ENCODE measurements at regions not wholly inside any gene's neighbourhood (a gene's known extent, or its start where the extent isn't known, plus 50 kb on each side); places are given as distances from the start of the nearest gene placed in this dataset.

DNA sequence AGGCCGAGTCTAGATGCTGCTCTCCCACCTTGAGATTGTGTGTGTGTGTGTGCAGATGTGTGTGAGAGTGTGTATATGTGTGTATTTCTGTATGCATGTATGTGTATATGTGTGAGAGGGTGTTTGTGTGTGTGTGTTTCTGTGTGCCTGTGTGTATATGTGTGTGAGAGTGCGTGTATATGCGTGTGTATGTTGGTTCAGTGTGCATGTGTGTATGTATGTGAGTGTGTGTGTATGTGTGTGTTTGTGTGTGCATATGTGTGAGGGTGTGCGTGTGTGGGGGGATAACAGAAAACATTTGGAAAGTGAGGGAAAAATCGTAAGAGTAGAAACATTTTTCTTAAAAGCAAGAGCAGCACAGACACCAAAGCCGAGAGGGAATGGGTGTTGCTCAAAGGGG is 309.1 kb downstream of the NDUFA10 start:
- no peak for DNase-seq (ENCODE audit: low read depth, low spot score)

GRCh38 chr2:239715606-239716005 is 309.5 kb downstream of the NDUFA10 start:
- DNase-seq (ENCODE audit: low read depth, low spot score) = no peak

- DNase-seq (ENCODE audit: low read depth, low spot score) = no peak
These were observed 309.9 kb downstream of the NDUFA10 start for GRCh38 chr2:239715202-239715601.

DNA sequence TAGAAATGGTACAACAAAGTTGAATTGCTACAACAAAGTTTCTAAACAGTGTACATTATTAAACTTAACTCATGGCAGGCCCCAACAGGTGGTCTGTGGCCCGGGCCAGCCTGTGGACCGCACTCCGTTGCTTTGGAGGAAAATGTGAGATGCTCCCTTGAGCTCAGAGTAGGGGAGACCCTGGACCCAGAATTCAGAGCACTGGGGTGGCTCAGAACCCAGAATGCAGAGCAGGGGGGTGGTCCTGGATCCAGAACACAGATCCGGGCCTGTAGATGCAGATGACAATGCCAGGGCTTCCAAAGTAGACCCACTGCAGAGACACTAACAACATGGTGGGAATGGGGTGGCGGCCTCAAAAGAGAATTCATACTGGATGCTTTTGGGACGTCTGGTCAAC is 311.0 kb downstream of the NDUFA10 start:
- DNase-seq (ENCODE audit: low read depth, low spot score) = no peak

DNA sequence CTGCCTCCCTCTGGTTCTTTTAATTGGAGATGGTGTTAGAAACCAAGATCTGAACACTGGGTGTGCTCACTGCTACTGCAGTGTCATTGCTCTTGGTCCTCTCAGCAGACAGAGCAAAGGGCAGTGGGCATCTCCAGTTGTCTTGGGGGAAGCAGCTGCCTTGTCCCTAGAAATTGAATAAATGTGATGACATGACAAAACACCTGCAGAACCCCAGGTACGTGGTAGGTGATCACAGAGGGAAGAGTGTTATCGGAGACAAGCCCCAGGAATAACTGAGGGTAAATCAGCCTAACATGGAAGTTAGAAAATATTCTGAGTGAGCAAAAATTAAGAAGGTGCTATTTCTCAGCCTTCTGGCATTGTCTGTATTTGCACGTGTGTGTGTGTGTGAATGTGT is 311.9 kb upstream of the HDAC4 start:
- no peak for DNase-seq (ENCODE audit: low read depth, low spot score)

GRCh38 chr2:239711911-239712570 is 311.2 kb upstream of the HDAC4 start:
- no peak for DNase-seq (ENCODE audit: low read depth, low spot score)

GRCh38 chr2:239710953-239711861 is 310.4 kb upstream of the HDAC4 start:
- DNase-seq (ENCODE audit: low read depth, low spot score) = no peak

- DNase-seq (ENCODE audit: low read depth, low spot score) = no peak
These were observed 305.5 kb upstream of the HDAC4 start for GRCh38 chr2:239706367-239706766.

GRCh38 chr2:239704737-239705136 is 303.9 kb upstream of the HDAC4 start:
- DNase-seq (ENCODE audit: low read depth, low spot score) = no peak

DNA sequence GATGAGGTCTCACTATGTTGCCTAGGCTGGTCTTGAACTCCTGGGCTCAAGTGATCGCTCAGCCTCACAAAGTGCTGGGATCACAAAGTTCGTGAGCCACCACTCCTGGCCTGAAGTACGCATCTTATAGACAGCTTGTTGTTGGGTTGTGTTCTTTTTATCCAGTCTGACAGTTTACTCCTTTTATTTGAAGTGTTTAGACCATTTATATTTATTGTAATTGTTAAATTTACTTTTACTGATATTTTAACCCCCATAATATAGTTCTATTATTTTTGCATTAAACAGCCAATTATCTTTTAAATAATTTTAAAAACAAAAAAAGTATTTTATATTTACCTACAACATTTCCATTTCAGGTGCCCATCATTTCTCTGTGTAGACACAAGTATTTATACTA is 303.0 kb upstream of the HDAC4 start:
- DNase-seq (ENCODE audit: low read depth, low spot score) = no peak

- DNase-seq (ENCODE audit: low read depth, low spot score) = peak; percentile 13
These were observed 300.0 kb upstream of the HDAC4 start for GRCh38 chr2:239700686-239701345.

- no peak for DNase-seq (ENCODE audit: low read depth, low spot score)
These were observed 296.8 kb upstream of the HDAC4 start for GRCh38 chr2:239697399-239698164.

DNA sequence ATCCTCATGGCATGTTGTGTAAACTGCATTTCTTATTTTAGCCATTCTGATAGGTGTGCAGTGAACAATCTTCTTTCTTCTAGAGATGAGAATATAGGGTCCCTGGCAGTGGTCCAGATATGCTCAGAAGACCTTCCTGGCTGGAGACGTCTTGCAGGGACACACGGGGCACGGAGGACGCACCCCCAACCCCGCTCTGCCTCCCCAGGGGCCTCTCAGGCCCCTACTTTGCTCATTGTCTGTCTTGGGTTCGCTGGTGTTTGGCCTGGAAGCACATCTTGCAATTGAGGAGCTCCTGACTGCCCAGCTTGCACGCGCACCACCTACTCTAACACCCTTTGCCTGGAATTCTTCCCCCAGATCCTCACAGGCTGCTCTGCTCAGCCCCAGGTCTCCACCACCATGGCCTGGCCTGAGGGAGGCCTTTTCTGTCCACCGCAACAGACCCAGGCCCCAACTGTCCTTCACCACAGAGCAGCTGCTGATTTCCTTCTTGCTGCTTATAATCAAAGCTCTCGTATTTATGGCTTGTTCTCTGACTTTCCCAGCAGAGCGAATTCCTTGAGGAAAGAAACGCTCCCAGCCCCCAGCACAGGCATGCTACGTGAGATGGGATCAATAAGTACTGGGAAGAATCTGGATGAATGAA is 295.9 kb upstream of the HDAC4 start:
- DNase-seq (ENCODE audit: low read depth, low spot score) = no peak

- no peak for DNase-seq (ENCODE audit: low read depth, low spot score)
These were observed 295.0 kb upstream of the HDAC4 start for GRCh38 chr2:239695728-239696240.

GRCh38 chr2:239695106-239695727 is 294.4 kb upstream of the HDAC4 start:
- DNase-seq (ENCODE audit: low read depth, low spot score) = no peak

DNA sequence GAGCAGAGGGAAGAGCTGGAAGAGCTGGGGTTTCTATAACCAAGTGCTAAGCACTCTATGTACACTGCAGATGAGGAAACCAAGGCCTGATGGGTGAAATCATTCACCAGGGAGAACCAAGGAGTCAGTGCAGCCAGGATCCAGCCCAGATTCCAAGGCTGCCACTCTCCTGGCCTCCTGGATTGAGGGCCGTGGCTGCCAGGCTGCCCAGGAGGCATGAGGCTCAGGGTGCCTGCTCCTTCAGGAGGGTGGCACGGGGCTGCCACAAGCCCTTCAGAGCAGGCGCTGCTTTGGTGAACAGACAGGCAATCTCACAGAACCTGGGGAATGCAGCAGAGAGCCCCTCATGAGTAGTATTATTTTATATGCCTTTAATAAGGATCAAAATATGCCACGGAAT is 293.7 kb upstream of the HDAC4 start:
- DNase-seq (ENCODE audit: low read depth, low spot score) = no peak

GRCh38 chr2:239693761-239694415 is 293.1 kb upstream of the HDAC4 start:
- DNase-seq (ENCODE audit: low read depth, low spot score) = no peak

DNA sequence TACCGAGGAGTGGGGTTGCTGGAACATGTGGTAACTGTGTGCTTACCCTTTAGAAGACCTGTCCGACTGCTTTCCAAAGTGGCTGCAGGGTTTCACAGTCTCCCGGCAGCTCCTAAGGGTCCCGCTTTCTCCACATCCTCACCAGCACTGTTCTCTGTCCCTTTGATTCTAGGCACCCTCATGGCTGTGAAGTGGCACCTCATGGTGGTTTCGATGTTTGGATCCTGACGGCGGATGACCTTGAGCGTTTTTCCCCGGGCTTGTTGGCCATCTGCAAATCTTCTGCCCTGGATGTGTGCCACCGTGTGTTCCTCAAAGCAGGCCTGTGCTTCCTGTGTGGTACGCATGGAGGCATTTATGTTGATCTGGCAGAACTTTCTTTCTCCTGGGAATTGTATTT is 292.5 kb upstream of the HDAC4 start:
- no peak for DNase-seq (ENCODE audit: low read depth, low spot score)

DNA sequence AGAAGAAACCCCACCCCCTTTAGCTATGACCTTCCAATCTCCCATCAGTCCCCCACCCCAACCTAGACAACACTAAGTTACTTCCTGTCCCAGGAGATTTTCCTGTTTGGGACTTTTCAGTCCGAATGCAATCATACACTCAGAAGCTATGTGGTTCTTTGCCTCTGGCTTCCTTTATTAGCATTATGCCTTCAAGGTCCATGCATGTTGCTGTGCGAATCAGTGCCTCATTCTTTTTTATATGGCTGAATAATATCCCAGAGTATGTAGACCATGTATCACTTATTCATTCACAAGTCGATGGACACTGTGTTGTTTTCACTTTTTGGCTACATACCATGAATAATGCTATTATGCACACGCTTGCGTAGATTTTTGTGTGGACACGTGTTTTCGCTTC is 292.1 kb upstream of the HDAC4 start:
- no peak for DNase-seq (ENCODE audit: low read depth, low spot score)

DNA sequence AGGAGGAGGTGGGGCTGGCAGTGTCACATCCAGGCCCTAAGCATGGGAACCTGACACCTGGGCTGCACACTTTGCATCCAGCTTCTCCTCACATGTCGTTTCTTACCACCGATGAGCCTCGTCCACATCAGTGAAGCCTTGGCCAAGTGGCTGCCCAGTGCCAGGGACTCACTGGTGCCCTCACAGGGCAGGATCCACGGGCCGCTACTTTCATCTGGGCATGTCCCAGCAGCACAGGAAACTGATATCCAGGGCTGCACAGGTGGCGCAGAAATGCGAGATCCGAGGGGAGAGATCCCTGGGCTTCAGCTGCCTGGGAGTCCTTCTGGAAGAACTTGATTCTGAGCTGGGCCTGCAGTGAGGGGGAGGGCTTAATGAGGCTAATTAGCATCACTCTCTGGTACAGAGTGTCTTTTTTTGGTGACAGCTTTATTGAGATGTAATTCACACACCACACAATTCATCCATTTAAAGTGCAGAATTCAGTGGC is 291.6 kb upstream of the HDAC4 start:
- no peak for DNase-seq (ENCODE audit: low read depth, low spot score)
